Esophagus squamous epithelium (tissue), 5 donors: ENCODE measurements at regions not wholly inside any gene's neighbourhood (a gene's known extent, or its start where the extent isn't known, plus 50 kb on each side); places are given as distances from the start of the nearest gene placed in this dataset.

Source experiments
- DNase-seq: peaks from one replicate; lab custom pipeline; 2025; lab: John Stamatoyannopoulos, UW
- H3K27ac ChIP-seq, 4 donors: fragments of 200-600 bp; sonication (generic); one replicate each; pipeline ENCODE4 v1.5.1; 2016 to 2019; ENCODE audit warnings: mild to moderate bottlenecking in 1 of 4
- H3K27me3 ChIP-seq, 4 donors: fragments of 200-600 bp; sonication (generic); 1 replicate in 3 of 4; 2 replicates in 1 of 4; pipeline versions ENCODE4 v1.5.1 to v1.6.0; 2017 to 2021; ENCODE audit warnings: antibody characterized with exemption in 1 of 4
- H3K36me3 ChIP-seq, 3 donors: fragments of 200-600 bp; sonication (generic); one replicate each; pipeline ENCODE4 v1.5.1; 2016 to 2019
- H3K4me1 ChIP-seq, 3 donors: fragments of 200-600 bp; sonication (generic); one replicate each; pipeline ENCODE4 v1.5.1; 2017 to 2019
- H3K4me3 ChIP-seq, 4 donors: fragments of 200-600 bp; sonication (generic); 1 replicate in 3 of 4; 2 replicates in 1 of 4; pipeline ENCODE4 v1.5.1; 2016 to 2019; ENCODE audit warnings: mild to moderate bottlenecking in 2 of 4, moderate library complexity in 1 of 4
- H3K9me3 ChIP-seq, 3 donors: fragments of 200-600 bp; sonication (generic); one replicate each; pipeline ENCODE4 v1.5.1; 2016 to 2019
- CTCF ChIP-seq, 6 experiments: fragments of 450-650 bp in 4 of 6; fragments of 200-600 bp in 2 of 6; sonication (generic) in 2 of 6; IDR thresholded peaks; one replicate each; pipeline ENCODE4 v1.5.1; 2016 to 2019; ENCODE audit warnings: antibody characterized with exemption in 6 of 6, mild to moderate bottlenecking in 4 of 6, moderate library complexity in 4 of 6
- POLR2A ChIP-seq, 4 donors: fragments of 450-650 bp; IDR thresholded peaks; one replicate each; pipeline ENCODE4 v1.6.1; 2017; ENCODE audit warnings: antibody characterized with exemption in 4 of 4, mild to moderate bottlenecking in 4 of 4, moderate library complexity in 3 of 4
- WGBS, 2 donors: methylation state at CpG; one replicate each; pipeline ENCODE4 v1.1.5; 2018; 5-methylcytosine and 5-hydroxymethylcytosine counted together
- intact Hi-C: fragments of 100-400 bp; cut with DNase I; formaldehyde crosslinking; loops from one replicate; pipeline ENCODE4 v1.15.0; 2022
- donor health status: DM: yes; HTN: yes; CAD: no.

DNA sequence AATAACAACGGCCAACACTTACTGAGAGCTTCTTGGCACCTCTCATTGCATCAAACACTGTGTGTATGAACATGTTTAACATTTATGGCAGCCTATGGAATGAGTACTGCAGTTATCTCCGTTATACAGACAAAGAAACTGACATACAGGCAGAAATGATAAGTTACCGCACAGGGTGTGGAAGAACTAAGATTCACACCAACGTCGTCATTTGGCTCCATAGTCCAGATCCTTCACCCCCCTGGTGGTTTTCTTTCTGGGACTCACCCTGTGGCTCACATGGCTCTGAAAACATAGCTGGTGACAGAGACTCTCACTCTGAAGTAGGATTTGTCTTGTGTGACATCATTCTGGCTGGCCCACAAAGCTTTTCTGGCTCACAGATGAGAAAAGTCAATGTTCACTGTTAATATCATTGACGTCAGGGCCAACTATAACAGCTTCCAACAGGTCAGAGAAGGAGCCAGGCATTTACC is 230.1 kb downstream of the DLEU7 start:
- Histone ChIP-seq H3K4me1 (no peaks in the 10 kb centered on the region), H3K4me3 (no peak overlapping the region), H3K27me3 (no peaks in the 10 kb centered on the region), H3K9me3 (no peaks in the 10 kb centered on the region), H3K27ac (no peak overlapping the region), H3K36me3 (no peaks in the 10 kb centered on the region)
- DNase-seq = no peak
- intact Hi-C loops = no loop called here
- TF ChIP-seq POLR2A (IDR thresholded peaks at IDR 0.05) = no peak
- TF ChIP-seq CTCF (IDR thresholded peaks at IDR 0.05) = no peak
- 71 to 80% methylated on average over 6 of the region's 6 CpGs for WGBS, 2 donors

DNA sequence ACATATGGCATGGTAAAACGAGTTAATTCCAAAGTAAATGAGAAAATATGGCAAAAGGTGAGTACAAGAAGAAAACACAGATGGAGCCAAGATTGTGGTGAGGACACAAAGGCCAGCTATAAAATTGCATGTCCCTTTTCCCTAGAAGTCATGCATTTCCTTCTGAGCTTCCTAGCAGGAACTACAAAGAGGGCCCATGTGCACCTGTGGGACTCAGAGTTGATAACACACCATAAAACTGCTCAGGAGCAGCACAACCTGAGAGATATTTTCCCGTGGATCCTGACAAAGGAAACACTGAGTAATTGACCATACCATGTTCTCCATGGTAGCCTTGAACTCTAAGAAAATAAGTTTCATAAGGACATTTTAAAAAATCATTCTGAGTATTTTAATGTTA is 228.3 kb downstream of the DLEU7 start:
- DNase-seq = no peak
- TF ChIP-seq CTCF (IDR thresholded peaks at IDR 0.05) (no peak), POLR2A (IDR thresholded peaks at IDR 0.05) (no peak)
- Histone ChIP-seq H3K36me3 (no peaks in the 10 kb centered on the region), H3K9me3 (no peaks in the 10 kb centered on the region), H3K27ac (no peak overlapping the region), H3K27me3 (no peaks in the 10 kb centered on the region), H3K4me3 (no peak overlapping the region), H3K4me1 (peaks cover 0 to 3% (median 0%) of the 10 kb centered on the region in 3 donors)
- WGBS, 2 donors = 73 to 75% methylated on average over 2 of the region's 2 CpGs
- intact Hi-C loops = no loop called here

GRCh38 chr13:50616101-50616500 is 227.4 kb downstream of the DLEU7 start:
- TF ChIP-seq CTCF (IDR thresholded peaks at IDR 0.05) (no peak), POLR2A (IDR thresholded peaks at IDR 0.05) (no peak)
- Histone ChIP-seq H3K4me1 (peaks cover 0 to 3% (median 0%) of the 10 kb centered on the region in 3 donors), H3K36me3 (no peaks in the 10 kb centered on the region), H3K4me3 (no peak overlapping the region), H3K9me3 (no peaks in the 10 kb centered on the region), H3K27me3 (no peaks in the 10 kb centered on the region), H3K27ac (no peak overlapping the region)
- intact Hi-C loops = no loop called here
- 90 to 95% methylated on average over 2 of the region's 2 CpGs for WGBS, 2 donors
- DNase-seq = no peak

DNA sequence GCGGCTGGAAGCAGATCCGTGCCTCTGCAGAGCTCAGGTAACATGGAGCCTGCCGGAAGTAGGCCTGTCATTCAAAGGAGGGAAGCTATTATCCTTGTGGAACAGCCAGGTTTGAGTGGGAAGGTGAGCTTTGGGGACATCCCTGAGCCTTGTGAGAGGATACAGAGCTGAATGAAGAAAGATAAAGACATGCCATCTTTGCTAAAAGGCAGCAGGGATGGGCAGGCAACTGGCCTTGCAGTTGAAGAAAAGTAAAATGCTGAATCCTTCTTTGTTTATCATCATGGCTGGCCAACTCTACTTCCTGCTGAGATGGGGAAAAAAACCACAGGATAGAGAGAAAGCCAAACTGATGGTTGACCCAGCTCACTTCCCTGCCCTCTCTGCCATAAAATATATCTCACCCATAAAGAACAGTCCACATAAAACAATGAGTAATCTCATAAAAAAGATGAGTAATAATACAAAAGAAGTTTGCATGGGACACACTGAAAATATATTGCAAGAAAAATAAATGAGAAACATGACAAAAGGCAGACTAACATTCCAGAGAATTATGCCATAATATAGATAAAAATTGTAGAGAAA is 226.3 kb downstream of the DLEU7 start:
- no peaks in the 10 kb centered on the region for H3K36me3 ChIP-seq
- intact Hi-C loops = no loop called here
- DNase-seq = no peak

More for the DNA sequence above, 226.3 kb downstream of the DLEU7 start:
- Histone ChIP-seq H3K27me3 (no peaks in the 10 kb centered on the region), H3K27ac (no peak overlapping the region), H3K9me3 (no peaks in the 10 kb centered on the region), H3K4me1 (peaks cover 0 to 3% (median 0%) of the 10 kb centered on the region in 3 donors), H3K4me3 (no peak overlapping the region)
- TF ChIP-seq POLR2A (IDR thresholded peaks at IDR 0.05) = no peak
- no peak for TF ChIP-seq CTCF (IDR thresholded peaks at IDR 0.05)
- WGBS, 2 donors = 90 to 92% methylated on average over 3 of the region's 3 CpGs
